Ammon's horn (tissue), 1 donor: ENCODE measurements at regions not wholly inside any gene's neighbourhood (a gene's known extent, or its start where the extent isn't known, plus 50 kb on each side); places are given as distances from the start of the nearest gene placed in this dataset.

Experiments
- DNase-seq: peaks from one replicate; pipeline ENCODE4 v3.0.0-alpha.2; 2016; ENCODE audit warnings: low spot score

- DNase-seq: no peak
Observed at GRCh38 chr4:35559559-35560365, 684.6 kb downstream of the ARAP2 start.

GRCh38 chr4:35562861-35563260, 681.5 kb downstream of the ARAP2 start:
- no peak for DNase-seq

- no peak for DNase-seq
Observed at GRCh38 chr4:35565640-35566039, 678.7 kb downstream of the ARAP2 start.

- no peak for DNase-seq
Observed at GRCh38 chr4:35591035-35591434, 653.3 kb downstream of the ARAP2 start.

- no peak for DNase-seq
Observed at GRCh38 chr4:35604252-35604651, 640.1 kb downstream of the ARAP2 start.

GRCh38 chr4:35604724-35605123, 639.6 kb downstream of the ARAP2 start:
- no peak for DNase-seq

DNA sequence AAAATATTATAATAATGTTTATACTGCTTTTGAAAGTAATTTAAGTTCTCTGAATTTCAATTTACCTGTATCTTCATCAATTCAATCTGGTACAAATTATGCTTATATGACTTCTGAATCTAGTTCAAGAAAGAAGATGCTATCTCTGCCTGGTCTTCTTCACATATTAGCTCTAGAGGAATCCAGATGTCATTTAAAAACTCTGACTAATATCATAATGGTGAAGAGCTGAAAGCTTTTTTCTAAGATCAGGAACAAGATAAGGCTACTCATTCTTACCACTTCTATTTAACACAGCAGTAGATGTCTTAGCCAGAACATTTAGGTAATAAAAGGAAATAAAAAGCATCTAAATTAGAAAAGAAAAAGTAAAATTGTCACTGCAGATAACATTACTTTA, 636.1 kb downstream of the ARAP2 start:
- no peak for DNase-seq

DNA sequence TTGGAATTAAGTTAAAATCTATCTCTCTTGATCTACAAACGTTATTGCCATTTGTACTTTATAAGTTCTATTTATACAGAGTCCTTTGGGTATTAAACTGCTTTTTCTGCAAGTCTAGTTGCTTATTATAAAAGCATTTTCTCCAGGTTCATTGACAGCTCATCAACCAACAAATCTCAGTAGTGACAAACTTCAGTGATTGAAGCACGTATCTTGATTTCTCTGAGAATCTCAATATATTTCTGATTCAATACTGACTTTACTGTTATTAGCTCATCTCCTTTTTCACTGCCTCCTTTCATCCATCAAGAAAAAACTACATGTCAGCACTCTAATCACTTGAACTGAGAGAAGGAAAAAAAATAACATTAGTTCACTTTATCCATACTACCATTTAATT, 630.2 kb downstream of the ARAP2 start:
- DNase-seq: no peak

GRCh38 chr4:35639929-35640328, 604.4 kb downstream of the ARAP2 start:
- no peak for DNase-seq

- no peak for DNase-seq
Observed at GRCh38 chr4:35643661-35644060, 600.7 kb downstream of the ARAP2 start.

DNA sequence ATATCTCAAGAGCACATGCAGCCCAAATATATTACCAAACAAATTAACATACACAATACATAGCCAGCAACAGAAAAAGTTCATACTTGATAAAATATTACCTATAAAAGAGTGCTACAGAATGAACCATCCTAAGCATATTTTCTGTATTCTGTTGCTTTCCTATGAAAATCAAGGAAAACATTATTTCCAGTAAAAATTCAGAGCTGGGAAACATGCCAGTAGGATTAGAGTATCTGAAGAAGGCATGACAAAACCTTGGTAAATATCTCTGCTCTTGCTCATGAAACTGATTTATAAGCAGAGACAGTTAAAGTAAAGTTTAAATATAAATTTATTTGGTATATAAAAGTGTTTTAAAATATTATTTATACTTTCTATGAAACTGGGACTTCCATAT, 599.7 kb downstream of the ARAP2 start:
- DNase-seq: no peak

- DNase-seq: no peak
Observed at GRCh38 chr4:35649011-35649410, 595.3 kb downstream of the ARAP2 start.

DNA sequence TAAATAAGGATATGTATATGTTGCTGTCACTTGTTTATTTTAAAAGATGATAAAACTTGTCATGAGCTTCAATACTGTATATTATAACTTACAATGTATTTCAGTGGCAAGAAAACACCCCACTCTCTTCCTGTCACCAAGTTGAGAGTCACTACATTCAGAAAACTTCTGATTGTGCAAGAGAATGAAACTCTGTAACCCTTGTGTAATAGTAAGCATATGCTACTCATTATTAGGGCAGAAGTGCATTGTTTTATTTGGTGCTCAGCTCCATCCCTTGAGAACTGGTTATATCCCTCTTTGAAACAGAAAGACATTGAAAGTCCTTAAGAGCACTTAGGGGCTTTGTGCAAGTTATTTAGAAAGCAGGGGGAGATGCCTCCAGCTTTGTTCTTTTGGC, 594.5 kb downstream of the ARAP2 start:
- DNase-seq: no peak

DNA sequence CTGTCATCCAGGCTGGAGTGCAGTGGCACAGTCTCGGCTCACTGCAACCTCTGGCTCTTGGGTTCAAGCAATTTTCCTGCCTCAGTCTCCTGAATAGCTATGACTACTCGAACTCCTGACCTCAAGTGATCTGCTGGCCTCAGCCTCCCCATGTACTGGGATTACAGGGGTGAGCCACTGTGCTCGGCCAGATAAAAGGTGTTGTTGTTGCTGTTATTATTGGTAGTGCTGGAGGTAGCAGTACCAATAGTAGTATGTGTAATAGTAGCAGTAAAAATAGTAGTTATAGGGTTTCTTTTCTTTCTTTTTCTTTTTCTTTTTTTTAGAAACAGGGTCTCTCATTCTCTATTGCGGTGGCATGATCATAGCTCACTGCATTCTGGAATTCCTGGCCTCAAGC, 592.1 kb downstream of the ARAP2 start:
- no peak for DNase-seq

DNA sequence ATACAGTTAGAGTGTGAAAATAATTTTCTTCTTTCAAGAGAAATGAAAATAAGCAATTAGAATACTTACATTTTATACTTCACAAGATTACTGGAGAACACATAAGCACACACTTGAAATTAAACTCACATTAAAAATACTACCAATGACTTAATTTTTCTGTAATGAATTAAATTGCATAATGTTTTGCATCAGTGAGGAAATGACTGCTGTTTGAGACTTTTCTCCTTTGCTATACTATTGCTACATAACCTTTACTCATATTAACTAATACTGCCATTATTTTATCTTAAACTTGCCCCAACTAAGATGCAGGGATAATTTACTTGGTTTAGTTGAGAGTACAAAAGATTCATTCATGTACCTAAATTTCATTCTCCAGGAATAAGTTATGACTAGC, 590.9 kb downstream of the ARAP2 start:
- DNase-seq: no peak

- DNase-seq: no peak
Observed at GRCh38 chr4:35673137-35673536, 571.2 kb downstream of the ARAP2 start.

DNA sequence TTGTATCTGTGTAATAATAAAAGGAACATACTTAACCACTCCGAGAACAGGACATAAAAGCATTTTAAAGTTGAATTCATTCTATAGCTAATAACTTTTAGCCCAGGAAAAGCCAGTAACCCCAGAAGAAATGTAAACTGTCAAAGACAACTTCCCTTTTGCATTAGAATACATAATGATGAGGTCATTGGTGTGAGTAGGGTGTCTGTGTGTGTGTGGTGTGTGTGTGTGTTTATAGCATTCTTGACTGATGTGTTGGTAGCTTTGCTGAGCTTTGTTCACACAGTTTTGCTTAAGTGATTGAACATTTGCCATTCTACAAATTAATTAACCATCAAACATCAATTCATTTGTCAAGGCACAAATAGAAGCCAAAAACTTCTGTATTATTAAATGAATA, 559.6 kb downstream of the ARAP2 start:
- no peak for DNase-seq

GRCh38 chr4:35689870-35690269, 554.4 kb downstream of the ARAP2 start:
- DNase-seq: no peak

DNA sequence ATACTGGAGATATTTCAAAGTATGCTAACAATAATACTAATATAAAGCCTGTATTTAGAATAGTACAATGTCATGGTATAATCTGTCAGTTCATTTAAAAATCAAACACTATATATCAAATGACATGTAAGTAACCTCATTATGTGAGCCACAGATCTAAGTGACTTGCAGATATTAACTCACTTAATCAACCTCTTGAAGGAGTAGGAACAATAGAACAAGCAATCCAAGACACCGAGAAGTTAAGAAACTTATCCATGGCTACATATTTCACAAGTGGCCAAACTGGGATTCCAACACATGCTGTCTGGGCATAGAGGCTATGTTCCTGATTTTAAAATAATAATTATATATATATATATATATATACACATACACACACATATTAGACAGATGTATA, 554.0 kb downstream of the ARAP2 start:
- no peak for DNase-seq

GRCh38 chr4:35695003-35695402, 549.3 kb downstream of the ARAP2 start:
- DNase-seq: no peak

GRCh38 chr4:35695421-35695820, 548.9 kb downstream of the ARAP2 start:
- no peak for DNase-seq

DNA sequence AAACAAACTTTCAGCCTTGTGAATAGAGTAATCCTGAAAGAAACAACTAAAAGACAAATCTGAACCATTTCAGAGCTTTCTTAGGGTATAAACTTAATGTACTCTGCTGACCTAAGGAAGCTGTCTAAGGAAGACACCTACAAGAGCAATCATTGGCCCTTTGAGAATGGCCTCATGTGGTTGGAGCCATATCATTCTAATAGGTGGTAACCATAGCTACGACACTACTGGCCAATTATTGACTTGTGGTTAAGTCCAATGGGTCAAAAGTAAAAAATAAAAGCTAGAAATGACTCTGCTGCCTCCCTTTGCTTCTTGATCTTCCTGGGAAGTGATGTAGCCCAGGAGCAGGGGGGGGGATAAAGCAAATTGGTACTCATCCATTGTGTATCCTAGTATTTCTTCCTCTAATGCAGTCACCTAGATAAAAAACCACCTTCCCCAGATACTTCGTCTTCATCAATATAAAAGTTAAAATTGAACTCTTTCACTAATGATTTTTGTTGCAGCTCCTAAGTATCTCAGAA, 547.0 kb downstream of the ARAP2 start:
- no peak for DNase-seq

DNA sequence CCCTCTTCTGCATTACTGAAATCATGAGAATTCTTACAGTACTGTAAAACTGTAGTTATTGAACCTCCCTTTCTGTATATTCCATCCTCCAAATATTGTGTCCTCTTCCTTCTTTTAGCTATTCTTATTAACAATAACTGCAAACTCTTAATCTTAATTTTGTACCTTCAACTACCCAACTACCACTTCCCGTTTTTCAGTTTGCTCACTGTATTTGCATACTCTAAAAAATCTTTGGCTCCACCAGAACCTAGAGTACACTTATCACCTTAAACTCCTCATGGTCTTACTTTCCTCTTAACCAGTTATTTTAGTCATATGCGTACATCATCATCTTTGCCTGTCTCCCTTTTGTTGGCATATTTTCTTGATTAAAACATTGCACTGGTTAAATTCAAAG, 543.7 kb downstream of the ARAP2 start:
- DNase-seq: no peak

DNA sequence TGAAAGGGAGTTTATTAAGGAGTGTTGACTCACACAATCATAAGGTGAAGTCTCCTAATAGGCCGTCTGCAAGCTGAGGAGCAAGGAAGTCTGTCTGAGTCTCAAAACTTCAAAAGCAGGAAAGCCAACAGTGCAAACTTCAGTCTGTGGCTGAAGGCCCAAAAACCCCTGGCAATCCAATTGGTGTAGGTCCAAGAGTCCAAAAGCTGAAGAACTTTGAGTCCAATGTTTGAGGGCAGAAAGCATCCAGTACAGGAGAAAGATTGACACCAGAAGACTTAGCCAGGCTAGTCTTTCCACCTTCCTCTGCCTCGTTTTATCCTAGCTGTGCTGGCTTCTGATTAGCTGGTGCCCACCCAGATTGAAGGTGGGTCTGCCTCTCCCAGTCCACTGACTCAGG, 535.2 kb downstream of the ARAP2 start:
- no peak for DNase-seq
